ENCODE measurements at regions not wholly inside any gene's neighbourhood (a gene's known extent, or its start where the extent isn't known, plus 50 kb on each side); places are given as distances from the start of the nearest gene placed in this dataset.

DNA sequence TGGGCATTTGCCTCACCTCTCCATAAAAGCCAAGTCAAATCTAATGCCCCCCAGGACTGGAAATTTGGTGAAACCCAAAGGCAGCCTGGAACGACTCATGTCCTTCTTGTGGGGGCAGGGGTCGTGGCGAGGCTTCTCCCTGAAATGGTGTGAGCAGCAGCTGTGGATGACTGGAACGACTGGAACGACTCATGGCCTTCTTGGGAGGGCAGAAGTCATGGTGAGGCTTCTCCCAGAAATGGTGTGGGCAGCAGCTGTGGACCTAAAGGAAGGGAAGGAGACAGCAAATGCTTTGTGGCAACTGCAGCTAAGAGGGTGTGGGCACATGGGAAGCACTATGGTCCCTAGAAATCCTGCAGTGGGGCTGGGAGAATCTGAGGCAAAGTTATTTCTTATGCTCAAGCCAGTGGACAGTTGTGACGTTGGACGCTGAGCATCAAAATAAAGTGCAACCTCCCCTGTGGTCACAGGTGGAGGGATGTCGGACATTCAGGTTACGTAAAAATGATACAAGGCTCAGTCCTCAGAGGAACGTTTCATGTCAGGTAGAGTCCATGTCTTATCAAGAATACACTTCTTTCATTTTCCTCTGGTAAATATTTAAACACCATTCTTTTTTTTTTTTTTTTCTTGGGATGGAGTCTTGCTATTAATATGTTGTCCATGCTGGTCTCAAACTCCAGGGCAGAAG, 107.0 kb upstream of the KIF5B start:
- H3K9me1 ChIP-seq (ENCODE audit: control insufficient read depth, insufficient read depth, low read length) = no peaks in the 10 kb centered on the region
- H3K27me3 ChIP-seq (ENCODE audit: control insufficient read depth in 2 of 2, insufficient read depth in 2 of 2, low read length in 2 of 2) = peaks cover 31 to 61% of the 10 kb centered on the region in 2 experiments
- intact Hi-C loops (cut with micrococcal nuclease) = no loop called here
- no peak overlapping the region for H3K4me3 ChIP-seq
- no peak overlapping the region for H3K4me2 ChIP-seq (ENCODE audit: insufficient read depth, low read length)
- BruUV-seq (replicated peaks) = no TSS peak
- no peaks in the 10 kb centered on the region for H3K9me3 ChIP-seq (replicated peaks; ENCODE audit: control insufficient read depth, insufficient read depth, low read depth, low read length)
- POLR2A ChIA-PET = no interaction called here
- no peak for ATAC-seq
- H3K4me1 ChIP-seq (replicated peaks in 1 of 2; ENCODE audit: control insufficient read depth in 2 of 2, insufficient read depth in 2 of 2, low read length in 2 of 2) = no peaks in the 10 kb centered on the region; a peak in 1 of 5 replicates
- DNase-seq (ENCODE audit: extremely low read depth in 1 of 4, low spot score in 3 of 4) = peak in 1 of 4 experiments; percentile 2
- H3K36me3 ChIP-seq (ENCODE audit: control insufficient read depth, insufficient read depth, low read length) = no peaks in the 10 kb centered on the region
- H3K79me2 ChIP-seq (ENCODE audit: control insufficient read depth, insufficient read depth, low read length) = no peaks in the 10 kb centered on the region
- 4% methylated on average over 10 of the region's 10 CpGs for WGBS (ENCODE audit: insufficient coverage, low coverage, missing lambda C conversion rate)
- no peak for TF ChIP-seq TBL1XR1 (IDR thresholded peaks at IDR 0.05; ENCODE audit: low read length in 2 of 2)
- TF ChIP-seq PHB (CRISPR knock-in tag; IDR thresholded peaks at IDR 0.05) = no peak
- TF ChIP-seq L3MBTL2 (IDR thresholded peaks at IDR 0.05) = no peak
- no peak for TF ChIP-seq CHD4 (IDR thresholded peaks at IDR 0.05; ENCODE audit: insufficient read depth, insufficient replicate concordance, low read depth, low read length, poor library complexity, severe bottlenecking)
- TF ChIP-seq E2F3 (CRISPR knock-in tag; IDR thresholded peaks at IDR 0.05) = no peak
- TF ChIP-seq, protein P1, sequence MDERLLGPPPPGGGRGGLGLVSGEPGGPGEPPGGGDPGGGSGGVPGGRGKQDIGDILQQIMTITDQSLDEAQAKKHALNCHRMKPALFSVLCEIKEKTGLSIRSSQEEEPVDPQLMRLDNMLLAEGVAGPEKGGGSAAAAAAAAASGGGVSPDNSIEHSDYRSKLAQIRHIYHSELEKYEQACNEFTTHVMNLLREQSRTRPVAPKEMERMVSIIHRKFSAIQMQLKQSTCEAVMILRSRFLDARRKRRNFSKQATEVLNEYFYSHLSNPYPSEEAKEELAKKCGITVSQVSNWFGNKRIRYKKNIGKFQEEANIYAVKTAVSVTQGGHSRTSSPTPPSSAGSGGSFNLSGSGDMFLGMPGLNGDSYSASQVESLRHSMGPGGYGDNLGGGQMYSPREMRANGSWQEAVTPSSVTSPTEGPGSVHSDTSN (CRISPR knock-in tag; IDR thresholded peaks at IDR 0.05; ENCODE audit: low read depth) = no peak
- TF ChIP-seq, protein P1 (tag; conservative IDR thresholded peaks at IDR 0.05; ENCODE audit: low read depth) = no peak
- TF ChIP-seq ASH1L (IDR thresholded peaks at IDR 0.05; ENCODE audit: borderline replicate concordance, low read depth, partially characterized antibody) = no peak
- no peak for TF ChIP-seq MEF2D (tag; conservative IDR thresholded peaks at IDR 0.05; ENCODE audit: low read depth)
- no peak for TF ChIP-seq HDAC3 (IDR thresholded peaks at IDR 0.05; ENCODE audit: borderline replicate concordance, partially characterized antibody)
- TF ChIP-seq ZNF408 (CRISPR knock-in tag; IDR thresholded peaks at IDR 0.05; ENCODE audit: low read depth) = no peak
- no peak for TF ChIP-seq MCM5 (IDR thresholded peaks at IDR 0.05; ENCODE audit: low read depth)
- no peak for TF ChIP-seq CGGBP1 (CRISPR knock-in tag; IDR thresholded peaks at IDR 0.05)
- TF ChIP-seq, protein P2, sequence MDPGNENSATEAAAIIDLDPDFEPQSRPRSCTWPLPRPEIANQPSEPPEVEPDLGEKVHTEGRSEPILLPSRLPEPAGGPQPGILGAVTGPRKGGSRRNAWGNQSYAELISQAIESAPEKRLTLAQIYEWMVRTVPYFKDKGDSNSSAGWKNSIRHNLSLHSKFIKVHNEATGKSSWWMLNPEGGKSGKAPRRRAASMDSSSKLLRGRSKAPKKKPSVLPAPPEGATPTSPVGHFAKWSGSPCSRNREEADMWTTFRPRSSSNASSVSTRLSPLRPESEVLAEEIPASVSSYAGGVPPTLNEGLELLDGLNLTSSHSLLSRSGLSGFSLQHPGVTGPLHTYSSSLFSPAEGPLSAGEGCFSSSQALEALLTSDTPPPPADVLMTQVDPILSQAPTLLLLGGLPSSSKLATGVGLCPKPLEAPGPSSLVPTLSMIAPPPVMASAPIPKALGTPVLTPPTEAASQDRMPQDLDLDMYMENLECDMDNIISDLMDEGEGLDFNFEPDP (CRISPR knock-in tag; IDR thresholded peaks at IDR 0.05) = no peak
- no peak for TF ChIP-seq TFAP4 (CRISPR knock-in tag; IDR thresholded peaks at IDR 0.05; ENCODE audit: borderline replicate concordance)
- H3K9ac ChIP-seq (ENCODE audit: insufficient read depth in 1 of 2, low read depth in 2 of 2, low read length in 2 of 2) = no peak overlapping the region
- CTCF ChIA-PET (ENCODE audit: low intra/inter-chr PET ratio) = no interaction called here
- in situ Hi-C loops (cut with MboI) = no loop called here
- no peak overlapping the region for H3K27ac ChIP-seq (ENCODE audit: extremely low read depth, low read depth, low read length)
- H4K20me1 ChIP-seq (replicated peaks; ENCODE audit: control insufficient read depth, insufficient read depth, low read length) = no peaks in the 10 kb centered on the region
- no peak overlapping the region for H2AFZ ChIP-seq (ENCODE audit: low read depth, low read length)
- FAIRE-seq = no peak

Data from K562 (cell line).